PC-3 (cell line): ENCODE measurements at regions not wholly inside any gene's neighbourhood (a gene's known extent, or its start where the extent isn't known, plus 50 kb on each side); places are given as distances from the start of the nearest gene placed in this dataset.
"Not testable (repeated sequence)": the region's sequence is repeated elsewhere in the genome, so short reads cannot be mapped to it uniquely, and the experiment has no call there.

Experiments
- ATAC-seq: fragments of 200-7000 bp; cut with Tn5 transposase; 2 replicates; pipeline ENCODE4 v1.9.1; 2020; ENCODE audit warnings: mild to moderate bottlenecking, moderate library complexity
- BruUV-seq: library from RNA; stranded (reverse); fragments of 400-500 nt; replicated peaks from 2 replicates; lab custom pipeline; 2021; lab: Mats Ljungman, UMichigan
- CTCF ChIA-PET: fragments of 300-600 bp; sonication (Branson Sonifier 250); formaldehyde crosslinking; loops from one replicate; lab custom pipeline; 2022; ENCODE audit warnings: antibody characterized with exemption; lab: Charles Lee
- POLR2A ChIA-PET: fragments of 300-600 bp; sonication (Branson Sonifier 250); formaldehyde crosslinking; loops from one replicate; lab custom pipeline; 2022; ENCODE audit warnings: antibody characterized with exemption; ENCODE audit not compliant: unreplicated experiment; lab: Charles Lee
- DNase-seq: peaks from one replicate; pipeline ENCODE4 v3.0.0-alpha.2; 2015
- H2AFZ ChIP-seq: fragments of 300-600 bp; sonication (generic); 2 replicates; pipeline ENCODE4 v1.6.0; 2016; ENCODE audit warnings: antibody characterized with exemption, low read length
- H3F3A ChIP-seq: fragments of 300-600 bp; sonication (generic); one replicate; pipeline ENCODE4 v1.6.0; 2017; ENCODE audit warnings: antibody characterized with exemption, low read length, control low read depth, mild to moderate bottlenecking; ENCODE audit not compliant: unreplicated experiment
- H3K27ac ChIP-seq: fragments of 300-600 bp; sonication (generic); 2 replicates; pipeline ENCODE4 v1.5.1; 2016; ENCODE audit warnings: mild to moderate bottlenecking, low read length
- H3K27me3 ChIP-seq: fragments of 300-600 bp; sonication (generic); 2 replicates; pipeline ENCODE4 v1.6.1; 2016; ENCODE audit warnings: low read length, mixed read lengths
- H3K36me3 ChIP-seq: fragments of 300-600 bp; sonication (generic); 2 replicates; pipeline ENCODE4 v1.6.1; 2016; ENCODE audit warnings: low read depth, mixed run types, low read length, mixed read lengths
- H3K4me1 ChIP-seq: fragments of 300-600 bp; sonication (generic); 2 replicates; pipeline ENCODE4 v1.5.1; 2016; ENCODE audit warnings: low read length; ENCODE audit not compliant: insufficient read depth
- H3K4me2 ChIP-seq: fragments of 300-600 bp; sonication (generic); 2 replicates; pipeline ENCODE4 v1.6.0; 2016; ENCODE audit warnings: low read length
- H3K4me3 ChIP-seq: fragments of 300-600 bp; sonication (generic); 2 replicates; pipeline ENCODE4 v1.5.1; 2016; ENCODE audit warnings: mild to moderate bottlenecking, low read length, mixed read lengths
- H3K79me2 ChIP-seq: fragments of 300-600 bp; sonication (generic); 2 replicates; pipeline ENCODE4 v1.6.1; 2017; ENCODE audit warnings: low read length, mixed read lengths
- H3K9ac ChIP-seq: fragments of 300-600 bp; sonication (generic); 2 replicates; pipeline ENCODE4 v1.6.0; 2016; ENCODE audit warnings: mild to moderate bottlenecking, low read length
- H3K9me2 ChIP-seq: fragments of 300-600 bp; sonication (generic); replicated peaks from 2 replicates; pipeline ENCODE4 v1.6.1; 2016; ENCODE audit warnings: mixed run types, low read length, mixed read lengths
- H3K9me3 ChIP-seq: fragments of 300-600 bp; sonication (generic); 2 replicates; pipeline ENCODE4 v1.6.1; 2016; ENCODE audit warnings: low read length, mixed read lengths
- H4K20me1 ChIP-seq: fragments of 300-600 bp; sonication (generic); 2 replicates; pipeline ENCODE4 v1.6.1; 2016; ENCODE audit warnings: low read length, mixed read lengths
- CTCF ChIP-seq: fragments of 300-600 bp; sonication (generic); conservative IDR thresholded peaks from 2 replicates; pipeline ENCODE4 v1.5.1; 2017; ENCODE audit warnings: antibody characterized with exemption, low read depth, mild to moderate bottlenecking, low read length
- EZH2 ChIP-seq: fragments of 300-600 bp; sonication (generic); IDR thresholded peaks from one replicate; pipeline ENCODE4 v1.6.1; 2017; ENCODE audit warnings: antibody characterized with exemption, mild to moderate bottlenecking, low read length; ENCODE audit not compliant: unreplicated experiment
- EZH2phosphoT487 ChIP-seq: fragments of 300-600 bp; sonication (generic); IDR thresholded peaks from 2 replicates; pipeline ENCODE4 v1.6.1; 2018; ENCODE audit warnings: mild to moderate bottlenecking, antibody characterized with exemption, low read length, borderline replicate concordance
- intact Hi-C: fragments of 100-400 bp; cut with micrococcal nuclease; formaldehyde crosslinking; loops from 2 replicates; pipeline ENCODE4 v1.9.0; 2023

- Histone ChIP-seq H4K20me1 (no peaks in the 10 kb centered on the region), H3K27ac (no peak overlapping the region), H3K36me3 (no peaks in the 10 kb centered on the region), H3K4me1 (no peaks in the 10 kb centered on the region), H3K9ac (no peak overlapping the region), H3K9me2 (no peaks in the 10 kb centered on the region), H3K4me3 (no peak overlapping the region), H3K27me3 (no peaks in the 10 kb centered on the region), H3K4me2 (no peak overlapping the region), H2AFZ (no peak overlapping the region), H3K9me3 (no peaks in the 10 kb centered on the region), H3K79me2 (no peaks in the 10 kb centered on the region), H3F3A (no peaks in the 10 kb centered on the region)
- intact Hi-C loops = no loop called here
- no peak for TF ChIP-seq EZH2phosphoT487
- no peak for TF ChIP-seq CTCF
- no peak for TF ChIP-seq EZH2
- ATAC-seq (no peak), DNase-seq (no peak)
- BruUV-seq = no TSS peak
- POLR2A ChIA-PET = no interaction called here
- CTCF ChIA-PET = no interaction called here
Measured at GRCh38 chr16:9630119-9630518, 538.7 kb downstream of the HAPSTR1 start.

- Histone ChIP-seq H3K4me1 (no peaks in the 10 kb centered on the region), H3K27ac (no peak overlapping the region), H3K9me2 (no peaks in the 10 kb centered on the region), H3K27me3 (no peaks in the 10 kb centered on the region), H3K36me3 (no peaks in the 10 kb centered on the region), H2AFZ (no peak overlapping the region), H3K4me2 (no peak overlapping the region), H3K4me3 (no peak overlapping the region), H3K9ac (no peak overlapping the region), H3K79me2 (no peaks in the 10 kb centered on the region), H4K20me1 (no peaks in the 10 kb centered on the region), H3F3A (no peaks in the 10 kb centered on the region), H3K9me3 (no peaks in the 10 kb centered on the region)
- BruUV-seq = no TSS peak
- DNase-seq (no peak), ATAC-seq (no peak)
- CTCF ChIA-PET = no interaction called here
- POLR2A ChIA-PET = no interaction called here
- intact Hi-C loops = no loop called here
- no peak for TF ChIP-seq EZH2phosphoT487
- no peak for TF ChIP-seq CTCF
- no peak for TF ChIP-seq EZH2
Measured at GRCh38 chr16:9630985-9631384, 539.5 kb downstream of the HAPSTR1 start.

GRCh38 chr16:9633844-9634243, 542.4 kb downstream of the HAPSTR1 start:
- ATAC-seq (no peak), DNase-seq (no peak)
- Histone ChIP-seq H3K9me2 (no peaks in the 10 kb centered on the region), H3K4me3 (no peak overlapping the region), H3F3A (no peaks in the 10 kb centered on the region), H3K4me1 (no peaks in the 10 kb centered on the region), H3K9me3 (no peaks in the 10 kb centered on the region), H3K9ac (no peak overlapping the region), H3K79me2 (no peaks in the 10 kb centered on the region), H3K36me3 (no peaks in the 10 kb centered on the region), H3K4me2 (no peak overlapping the region), H3K27me3 (no peaks in the 10 kb centered on the region), H2AFZ (no peak overlapping the region), H4K20me1 (no peaks in the 10 kb centered on the region), H3K27ac (no peak overlapping the region)
- no peak for TF ChIP-seq EZH2
- POLR2A ChIA-PET = no interaction called here
- BruUV-seq = no TSS peak
- CTCF ChIA-PET = no interaction called here
- intact Hi-C loops = no loop called here

GRCh38 chr16:9635150-9635720, 543.8 kb downstream of the HAPSTR1 start:
- H3K9me2 ChIP-seq, ATAC-seq, H4K20me1 ChIP-seq, H3K9ac ChIP-seq, H2AFZ ChIP-seq, H3K27ac ChIP-seq, intact Hi-C loops, CTCF ChIA-PET, H3K4me2 ChIP-seq, H3K4me3 ChIP-seq, BruUV-seq, H3K36me3 ChIP-seq, H3K9me3 ChIP-seq, H3K27me3 ChIP-seq, H3K79me2 ChIP-seq, H3K4me1 ChIP-seq, POLR2A ChIA-PET, DNase-seq, H3F3A ChIP-seq: not testable (repeated sequence)
